Stimulated activated naive CD8-positive, alpha-beta T cell treated with anti-CD3 and anti-CD28 coated beads, Interleukin-15, amount 100 ng/mL, for 72 hours (primary cell): ENCODE measurements at regions not wholly inside any gene's neighbourhood (a gene's known extent, or its start where the extent isn't known, plus 50 kb on each side); places are given as distances from the start of the nearest gene placed in this dataset.

Experiments used
- ATAC-seq: fragments of 150-1000 bp; cut with Tn5 transposase; 2 replicates; pipeline ENCODE4 v1.10.0; 2021; ENCODE audit warnings: mild to moderate bottlenecking, moderate library complexity
- DNase-seq, 2 donors: peaks; one replicate each; pipeline ENCODE4 v3.0.0; 2021 to 2022
- H3K27ac Mint-ChIP-seq, 2 donors: one replicate each; pipeline ENCODE4 v1.8.0; 2022; ENCODE audit warnings: mild to moderate bottlenecking in 2 of 2, mixed read lengths in 2 of 2, moderate library complexity in 2 of 2
- H3K27me3 Mint-ChIP-seq: one replicate; pipeline ENCODE4 v1.8.0; 2022; ENCODE audit warnings: mixed read lengths
- H3K4me1 Mint-ChIP-seq: one replicate; pipeline ENCODE4 v1.8.0; 2022; ENCODE audit warnings: mild to moderate bottlenecking, mixed read lengths
- H3K4me3 Mint-ChIP-seq, 2 donors: one replicate each; pipeline ENCODE4 v1.8.0; 2022; ENCODE audit warnings: mild to moderate bottlenecking in 2 of 2, mixed read lengths in 2 of 2, moderate library complexity in 1 of 2
- H3K9me3 Mint-ChIP-seq, 2 donors: one replicate each; pipeline ENCODE4 v1.8.0; 2022; ENCODE audit warnings: mixed read lengths in 2 of 2

DNA sequence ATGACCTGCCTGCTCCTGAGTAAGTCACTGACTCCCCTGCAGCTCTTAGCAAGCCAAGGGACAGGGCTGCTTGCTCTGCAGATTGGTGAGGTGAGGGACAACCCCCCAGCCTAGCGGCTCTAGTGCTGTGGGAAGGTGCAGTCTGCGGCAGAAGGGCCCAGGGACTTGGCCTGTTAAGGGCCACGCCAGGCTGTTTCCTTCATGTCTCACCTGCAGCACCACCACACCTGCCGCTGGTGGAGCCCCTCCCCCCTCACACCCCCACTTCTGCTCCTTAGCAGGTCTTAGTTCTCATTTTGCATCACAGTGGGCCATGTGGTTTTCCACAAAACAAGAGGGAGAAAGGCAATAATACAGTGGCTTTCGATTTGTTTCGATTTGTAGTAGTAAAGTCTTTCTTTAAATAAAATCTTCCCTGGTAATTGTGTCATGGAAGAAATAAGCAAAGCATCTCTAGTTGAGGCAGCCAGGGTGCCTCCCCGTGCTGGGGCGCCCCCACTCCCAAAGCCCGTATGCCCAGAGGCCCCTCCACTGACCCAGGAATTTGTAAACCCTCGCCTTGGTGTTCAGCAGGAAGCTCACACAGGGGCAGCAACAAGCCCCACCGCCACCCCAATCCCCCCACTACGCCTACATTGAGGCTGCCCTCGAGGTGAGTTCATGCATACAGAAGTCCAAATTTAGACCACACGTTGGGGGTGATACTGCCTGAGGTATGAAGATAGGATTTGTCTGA lies 86.5 kb upstream of the CLDN5 start:
- peak; percentile 42 to 56 for DNase-seq
- peak overlapping the region in 1 of 2 donors; percentile 21 for H3K27ac Mint-ChIP-seq
- peak overlapping the region; percentile 60 to 74 for H3K4me3 Mint-ChIP-seq
- no peaks in the 10 kb centered on the region for H3K9me3 Mint-ChIP-seq
- H3K27me3 Mint-ChIP-seq, result no peaks in the 10 kb centered on the region
- H3K4me1 Mint-ChIP-seq, result peaks cover 82% of the 10 kb centered on the region
- peak; percentile 90 for ATAC-seq

DNA sequence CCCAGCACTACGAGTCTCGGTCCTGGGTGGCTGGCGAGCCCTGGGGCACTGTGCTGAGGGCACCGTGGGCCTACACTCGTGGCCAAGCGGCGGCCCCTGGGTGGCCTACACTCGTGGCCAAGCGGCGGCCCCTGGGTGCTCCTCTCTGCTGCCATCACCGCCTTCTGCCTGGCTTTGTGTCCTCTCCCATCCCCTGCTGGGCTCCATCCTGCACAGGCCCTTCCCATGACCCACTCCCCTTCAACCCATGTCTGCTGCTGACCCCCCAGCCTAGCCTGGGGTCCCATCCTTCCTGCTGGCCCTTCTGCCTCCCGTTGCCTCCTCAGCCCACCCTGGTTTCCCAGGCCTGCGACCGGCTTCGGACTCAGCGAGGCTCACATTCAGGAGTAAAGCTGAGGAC lies 87.4 kb upstream of the CLDN5 start:
- Mint-ChIP-seq H3K4me3 (no peak overlapping the region), H3K4me1 (peaks cover 79% of the 10 kb centered on the region), H3K27ac (no peak overlapping the region), H3K9me3 (no peaks in the 10 kb centered on the region), H3K27me3 (no peaks in the 10 kb centered on the region)
- ATAC-seq (no peak), DNase-seq (no peak)

DNA sequence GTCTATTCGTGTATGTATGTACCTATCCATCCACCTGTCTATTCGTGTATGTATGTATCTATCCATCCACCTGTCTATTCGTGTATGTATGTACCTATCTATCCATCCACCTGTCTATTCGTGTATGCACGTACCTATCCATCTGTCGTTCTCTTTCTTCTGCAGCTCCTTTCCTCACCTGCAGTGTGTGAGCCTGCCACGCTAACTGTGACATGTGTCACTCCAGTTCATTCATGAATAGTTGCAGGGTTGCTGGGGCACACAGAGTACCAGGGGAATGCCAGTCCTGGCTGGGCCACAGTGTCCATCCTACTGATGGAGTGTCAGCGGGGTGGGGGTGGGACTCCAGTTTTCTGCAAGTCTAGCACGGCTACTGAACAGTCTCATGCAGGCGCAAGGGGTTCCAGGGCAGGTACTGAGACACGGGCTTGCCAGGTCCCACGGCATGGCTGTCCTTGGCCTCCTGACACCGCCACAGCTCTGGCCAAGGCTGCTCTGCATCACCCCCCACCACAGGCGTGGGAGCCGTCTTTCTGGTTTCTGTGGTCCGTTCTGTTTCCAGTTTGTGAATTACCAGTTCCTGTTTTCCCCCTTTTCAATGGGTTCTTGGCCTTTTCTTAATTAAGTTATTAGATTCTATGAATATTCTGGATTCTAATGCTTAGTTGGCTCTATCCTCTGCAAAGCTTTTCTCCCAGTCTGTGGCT lies 88.8 kb upstream of the CLDN5 start:
- H3K4me3 Mint-ChIP-seq, result no peak overlapping the region
- ATAC-seq (no peak), DNase-seq (no peak)
- H3K9me3 Mint-ChIP-seq, result no peaks in the 10 kb centered on the region
- no peaks in the 10 kb centered on the region for H3K27me3 Mint-ChIP-seq
- no peak overlapping the region for H3K27ac Mint-ChIP-seq
- H3K4me1 Mint-ChIP-seq, result peaks cover 65% of the 10 kb centered on the region

- H3K27me3 Mint-ChIP-seq, result no peaks in the 10 kb centered on the region
- no peak overlapping the region for H3K27ac Mint-ChIP-seq
- H3K4me3 Mint-ChIP-seq, result no peak overlapping the region
- DNase-seq (no peak), ATAC-seq (no peak)
- H3K9me3 Mint-ChIP-seq, result no peaks in the 10 kb centered on the region
- peaks cover 65% of the 10 kb centered on the region for H3K4me1 Mint-ChIP-seq
Observed at GRCh38 chr22:19614536-19614863, 90.3 kb upstream of the CLDN5 start.

DNA sequence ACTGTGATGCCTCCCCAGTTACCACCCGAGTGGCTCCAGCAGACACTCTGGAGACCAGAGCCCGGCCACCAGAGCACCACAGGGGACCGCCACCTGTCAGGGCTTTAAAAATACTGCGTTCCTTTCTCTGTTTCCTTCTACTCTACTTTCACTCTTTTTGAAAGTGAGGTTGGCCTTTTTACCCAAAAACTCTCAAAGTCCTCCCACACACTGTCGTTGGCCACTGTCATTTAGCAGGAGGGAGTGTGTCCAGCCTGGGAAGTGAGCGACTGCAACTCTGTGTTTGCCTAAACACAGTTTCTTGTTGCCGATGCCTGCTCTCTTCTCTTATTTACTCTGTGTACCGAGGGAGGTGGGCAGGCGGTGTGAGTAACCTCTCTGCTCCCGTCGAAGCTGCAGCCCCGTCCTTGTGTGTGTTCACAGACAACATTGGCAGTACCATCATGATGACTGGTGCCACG lies 90.8 kb upstream of the CLDN5 start:
- Mint-ChIP-seq H3K9me3 (no peaks in the 10 kb centered on the region), H3K27ac (no peak overlapping the region), H3K27me3 (no peaks in the 10 kb centered on the region), H3K4me3 (no peak overlapping the region), H3K4me1 (peaks cover 64% of the 10 kb centered on the region)
- ATAC-seq, result no peak
- DNase-seq, result no peak

DNA sequence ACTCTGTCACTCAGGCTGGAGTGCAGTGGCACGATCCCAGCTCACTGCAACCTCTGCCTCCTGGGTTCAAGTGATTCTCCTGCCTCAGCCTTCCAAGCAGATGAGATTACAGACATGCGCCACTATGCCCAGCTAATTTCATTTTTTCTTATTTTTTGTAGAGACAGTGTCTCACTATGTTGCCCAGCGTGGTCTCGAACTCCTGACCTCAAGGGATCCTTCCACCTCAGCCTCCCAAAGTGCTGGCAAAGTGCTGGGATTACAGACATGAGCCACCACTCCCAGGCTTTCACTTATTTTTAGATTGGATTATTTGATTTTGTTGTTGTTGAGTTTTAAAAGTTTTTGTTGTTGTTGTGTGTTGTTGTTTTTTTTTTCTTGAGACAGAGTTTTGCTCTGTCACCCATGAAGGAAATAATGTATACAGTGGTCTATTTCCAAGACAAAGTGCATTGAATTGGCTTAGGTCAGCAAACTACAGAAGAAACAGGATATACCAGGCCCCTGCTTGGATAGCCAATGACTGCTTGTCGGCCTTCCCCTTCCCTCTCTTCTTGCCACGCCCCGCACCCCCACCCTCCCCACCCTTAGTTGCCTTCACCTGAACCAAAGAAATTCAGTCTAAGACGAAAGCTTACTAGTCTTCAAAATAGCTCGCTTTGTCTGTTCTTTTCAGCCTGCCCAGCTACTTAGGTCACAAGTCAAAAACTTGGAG lies 91.8 kb upstream of the CLDN5 start:
- no peaks in the 10 kb centered on the region for H3K9me3 Mint-ChIP-seq
- H3K27me3 Mint-ChIP-seq, result no peaks in the 10 kb centered on the region
- peak overlapping the region in 1 of 2 donors; percentile 11 for H3K27ac Mint-ChIP-seq
- peaks cover 54% of the 10 kb centered on the region for H3K4me1 Mint-ChIP-seq
- no peak for DNase-seq
- ATAC-seq, result no peak
- no peak overlapping the region for H3K4me3 Mint-ChIP-seq

DNA sequence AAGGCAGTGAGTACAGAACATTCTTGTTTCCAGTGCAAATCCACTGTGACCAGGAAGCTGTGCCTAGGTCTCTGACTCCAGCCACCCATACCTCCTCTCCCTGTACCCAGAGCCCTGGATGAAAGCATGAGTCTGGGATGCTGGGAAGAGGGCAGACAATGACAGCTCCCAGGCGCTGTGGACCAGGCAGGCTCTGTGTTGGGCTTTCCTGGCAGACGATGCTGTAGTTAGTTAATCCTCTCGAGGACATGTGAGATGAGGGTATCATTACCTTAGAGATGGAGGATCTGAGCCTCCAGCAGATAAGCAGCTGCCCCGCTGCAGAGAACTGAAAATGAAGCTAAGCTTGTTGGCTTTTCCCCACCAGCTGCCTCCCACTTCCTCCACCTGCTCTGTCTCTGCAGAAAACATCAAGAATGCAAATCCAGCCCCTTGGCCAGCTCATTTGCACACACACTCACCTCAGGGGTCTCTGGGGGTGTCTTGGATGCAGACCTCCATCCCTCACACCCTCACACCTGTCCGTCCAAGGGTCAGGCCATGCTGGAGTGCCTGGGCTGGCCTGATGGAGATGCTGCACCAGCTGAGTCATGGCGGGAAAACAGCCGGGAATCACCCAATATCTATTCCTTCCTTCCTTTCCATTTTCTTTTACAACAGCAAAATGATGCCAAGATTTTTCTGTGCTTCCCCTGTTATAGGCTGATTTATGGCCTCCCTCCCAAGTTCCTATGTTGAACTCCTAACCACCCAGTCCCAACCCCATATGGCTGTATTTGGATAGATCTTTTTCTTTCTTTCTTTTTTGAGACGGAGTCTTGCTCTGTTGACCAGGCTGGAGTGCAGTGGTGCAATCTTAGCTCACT lies 94.9 kb upstream of the SEPTIN5 start:
- ATAC-seq (no peak), DNase-seq (no peak)
- no peak overlapping the region for H3K4me3 Mint-ChIP-seq
- H3K4me1 Mint-ChIP-seq, result peaks cover 30% of the 10 kb centered on the region
- H3K27me3 Mint-ChIP-seq, result no peaks in the 10 kb centered on the region
- no peaks in the 10 kb centered on the region for H3K9me3 Mint-ChIP-seq
- H3K27ac Mint-ChIP-seq, result no peak overlapping the region

GRCh38 chr22:19620742-19621371 lies 93.4 kb upstream of the SEPTIN5 start:
- peaks cover 22% of the 10 kb centered on the region for H3K4me1 Mint-ChIP-seq
- ATAC-seq (no peak), DNase-seq (no peak)
- H3K9me3 Mint-ChIP-seq, result no peaks in the 10 kb centered on the region
- H3K27ac Mint-ChIP-seq, result no peak overlapping the region
- no peaks in the 10 kb centered on the region for H3K27me3 Mint-ChIP-seq
- no peak overlapping the region for H3K4me3 Mint-ChIP-seq

DNA sequence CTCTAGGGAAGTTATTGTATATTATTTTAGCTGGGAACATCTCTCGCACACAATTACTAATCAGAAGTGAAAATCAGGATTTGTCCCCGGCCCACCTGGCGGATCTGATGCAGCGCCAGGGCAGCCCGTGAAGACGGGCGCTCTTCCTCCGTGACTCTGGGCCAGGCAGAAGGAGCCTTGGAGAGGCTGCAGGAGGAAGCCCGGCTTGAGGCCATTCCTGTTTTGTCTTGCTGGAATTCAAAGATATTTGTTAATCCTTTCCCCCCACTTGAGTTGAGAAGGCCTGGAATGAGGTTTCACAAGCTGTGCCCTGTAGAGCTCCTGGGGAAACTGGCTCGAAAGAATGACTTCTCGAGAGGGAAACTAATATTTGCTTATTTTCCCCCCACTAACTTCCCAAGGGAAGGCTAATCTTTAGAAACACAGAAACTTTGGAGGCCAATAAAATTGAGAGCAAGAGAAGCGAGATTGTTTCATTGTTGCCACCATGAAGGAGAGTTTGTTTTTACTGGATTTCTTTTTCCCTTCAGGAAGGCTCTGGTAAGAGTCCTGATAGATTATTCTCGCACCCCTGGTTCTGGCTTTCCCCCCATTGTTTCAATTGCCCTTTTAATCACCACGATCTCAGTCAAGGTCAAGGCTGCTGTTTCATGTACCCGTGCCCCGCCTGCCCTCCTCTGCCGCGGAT lies 92.8 kb upstream of the SEPTIN5 start:
- peak overlapping the region in 1 of 2 donors; percentile 69 for H3K27ac Mint-ChIP-seq
- no peak for ATAC-seq
- no peak for DNase-seq
- H3K4me3 Mint-ChIP-seq, result no peak overlapping the region
- H3K27me3 Mint-ChIP-seq, result no peaks in the 10 kb centered on the region
- no peaks in the 10 kb centered on the region for H3K9me3 Mint-ChIP-seq
- peaks cover 26% of the 10 kb centered on the region for H3K4me1 Mint-ChIP-seq

- DNase-seq (no peak), ATAC-seq (no peak)
- Mint-ChIP-seq H3K27ac (peak overlapping the region; percentile 27 to 69), H3K4me3 (no peak overlapping the region), H3K27me3 (no peaks in the 10 kb centered on the region), H3K4me1 (peaks cover 26% of the 10 kb centered on the region), H3K9me3 (no peaks in the 10 kb centered on the region)
Observed at GRCh38 chr22:19622061-19622441, 92.3 kb upstream of the SEPTIN5 start.

DNA sequence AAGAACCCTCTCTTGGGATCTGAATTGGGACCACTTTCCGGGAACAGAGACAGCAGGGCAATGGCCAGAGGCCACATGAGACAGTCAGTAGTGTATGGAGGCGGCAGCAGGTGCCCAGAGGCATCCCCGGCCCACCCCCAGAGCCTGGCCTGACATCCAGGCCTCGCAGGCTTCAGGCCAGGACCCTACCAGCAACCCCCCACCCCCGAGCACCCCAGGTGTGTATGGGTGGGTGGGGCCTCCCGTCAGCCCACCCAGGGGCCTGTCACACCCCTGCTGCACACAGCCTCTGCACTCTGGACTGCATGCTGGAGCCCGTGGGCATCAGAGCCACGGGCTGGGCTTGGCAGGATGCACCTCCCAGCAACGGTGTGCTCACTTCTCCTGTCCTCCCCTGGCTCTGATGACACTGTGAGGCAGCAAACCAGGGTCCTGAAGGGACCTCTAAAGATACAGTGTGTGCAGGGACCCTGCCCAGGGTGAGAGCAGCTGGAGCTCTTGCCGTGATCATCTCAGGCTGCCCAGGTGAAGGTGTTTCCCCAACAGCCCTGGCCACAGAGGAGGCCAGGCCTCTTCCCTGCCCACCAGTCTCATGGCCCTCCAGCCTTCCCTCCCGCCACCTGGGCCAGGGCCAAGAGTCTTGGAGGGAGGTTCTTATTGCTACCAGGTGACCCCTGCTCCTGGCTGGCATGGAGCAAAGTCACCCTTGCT lies 88.8 kb upstream of the SEPTIN5 start:
- Mint-ChIP-seq H3K4me3 (no peak overlapping the region), H3K9me3 (no peaks in the 10 kb centered on the region), H3K27me3 (no peaks in the 10 kb centered on the region), H3K27ac (peak overlapping the region in 1 of 2 donors; percentile 49), H3K4me1 (peaks cover 19% of the 10 kb centered on the region)
- no peak for DNase-seq
- no peak for ATAC-seq

DNA sequence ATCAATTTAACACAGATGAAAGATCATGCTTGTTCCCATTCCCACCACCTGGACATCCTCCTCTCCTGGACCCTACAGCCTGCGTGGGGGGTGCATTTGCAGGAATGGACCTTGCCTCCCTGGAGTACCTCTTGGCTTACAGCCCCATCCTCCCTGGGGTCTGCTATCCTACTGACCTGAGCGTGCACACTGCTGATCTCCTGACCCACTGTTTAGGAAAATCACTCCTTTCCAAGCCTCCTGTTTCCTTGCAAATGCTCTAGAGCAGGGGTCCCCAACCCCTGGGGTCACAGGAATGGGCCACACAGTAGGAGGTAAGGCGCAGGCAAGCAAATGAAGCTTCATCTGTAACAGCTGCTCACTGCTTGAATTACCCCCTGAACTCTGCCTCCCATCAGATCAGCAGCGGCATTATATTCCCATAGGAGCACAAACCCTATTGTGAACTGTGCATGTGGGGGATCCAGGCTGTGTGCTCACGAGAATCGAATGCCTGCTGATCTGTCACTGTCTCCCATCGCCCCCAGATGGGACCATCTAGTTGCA lies 88.2 kb upstream of the SEPTIN5 start:
- no peak for DNase-seq
- Mint-ChIP-seq H3K27me3 (no peaks in the 10 kb centered on the region), H3K9me3 (no peaks in the 10 kb centered on the region), H3K4me3 (no peak overlapping the region), H3K27ac (peak overlapping the region; percentile 49 to 87), H3K4me1 (peaks cover 19% of the 10 kb centered on the region)
- no peak for ATAC-seq

DNA sequence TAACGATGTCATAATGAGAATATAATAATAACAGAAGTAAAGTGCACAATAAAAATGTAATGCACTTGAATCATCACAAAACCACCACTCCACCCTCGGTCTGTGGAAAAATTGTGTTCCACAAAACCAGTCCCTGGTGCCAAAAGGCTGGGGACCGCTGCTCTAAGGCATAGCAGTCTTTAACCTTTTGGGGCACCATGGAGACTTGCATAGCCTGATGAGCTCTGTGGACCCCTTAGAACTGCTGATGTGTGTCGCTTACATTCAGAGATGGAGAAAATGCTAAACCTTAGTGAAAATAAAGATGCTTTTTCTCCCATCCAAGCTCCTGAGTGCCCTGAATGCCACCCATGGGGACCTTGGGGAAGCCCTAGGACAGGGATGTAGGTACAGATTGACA lies 87.6 kb upstream of the SEPTIN5 start:
- Mint-ChIP-seq H3K27me3 (no peaks in the 10 kb centered on the region), H3K4me3 (no peak overlapping the region), H3K27ac (no peak overlapping the region), H3K9me3 (no peaks in the 10 kb centered on the region), H3K4me1 (peaks cover 19% of the 10 kb centered on the region)
- DNase-seq, result no peak
- no peak for ATAC-seq
